NCI-H526 treated with DMSO at 0.1 percent for 48 hours (cell line): ENCODE measurements at regions not wholly inside any gene's neighbourhood (a gene's known extent, or its start where the extent isn't known, plus 50 kb on each side); places are given as distances from the start of the nearest gene placed in this dataset.

Experiments used
- DNase-seq: peaks from one replicate; lab custom pipeline; 2025; lab: John Stamatoyannopoulos, UW

DNA sequence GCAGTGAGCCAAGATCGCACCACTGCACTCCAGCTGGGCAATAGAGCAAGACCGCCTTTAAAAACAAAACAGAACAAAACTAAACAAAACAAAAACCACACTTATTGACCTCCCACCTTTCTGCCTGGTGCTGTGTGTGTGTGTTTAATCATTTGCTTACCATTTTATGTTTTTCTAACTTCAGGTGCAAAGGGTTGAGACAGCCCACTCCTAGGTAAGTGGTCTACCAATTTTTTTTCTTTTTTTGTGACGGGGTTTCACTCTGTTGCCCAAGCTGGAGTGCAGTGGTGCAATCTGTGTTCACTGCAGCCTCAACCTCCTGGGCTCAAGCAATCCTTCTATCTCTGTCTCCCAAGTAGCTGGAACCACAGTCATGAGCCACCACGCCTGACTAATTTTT is 65.8 kb downstream of the SALL1 start:
- no peak for DNase-seq

DNA sequence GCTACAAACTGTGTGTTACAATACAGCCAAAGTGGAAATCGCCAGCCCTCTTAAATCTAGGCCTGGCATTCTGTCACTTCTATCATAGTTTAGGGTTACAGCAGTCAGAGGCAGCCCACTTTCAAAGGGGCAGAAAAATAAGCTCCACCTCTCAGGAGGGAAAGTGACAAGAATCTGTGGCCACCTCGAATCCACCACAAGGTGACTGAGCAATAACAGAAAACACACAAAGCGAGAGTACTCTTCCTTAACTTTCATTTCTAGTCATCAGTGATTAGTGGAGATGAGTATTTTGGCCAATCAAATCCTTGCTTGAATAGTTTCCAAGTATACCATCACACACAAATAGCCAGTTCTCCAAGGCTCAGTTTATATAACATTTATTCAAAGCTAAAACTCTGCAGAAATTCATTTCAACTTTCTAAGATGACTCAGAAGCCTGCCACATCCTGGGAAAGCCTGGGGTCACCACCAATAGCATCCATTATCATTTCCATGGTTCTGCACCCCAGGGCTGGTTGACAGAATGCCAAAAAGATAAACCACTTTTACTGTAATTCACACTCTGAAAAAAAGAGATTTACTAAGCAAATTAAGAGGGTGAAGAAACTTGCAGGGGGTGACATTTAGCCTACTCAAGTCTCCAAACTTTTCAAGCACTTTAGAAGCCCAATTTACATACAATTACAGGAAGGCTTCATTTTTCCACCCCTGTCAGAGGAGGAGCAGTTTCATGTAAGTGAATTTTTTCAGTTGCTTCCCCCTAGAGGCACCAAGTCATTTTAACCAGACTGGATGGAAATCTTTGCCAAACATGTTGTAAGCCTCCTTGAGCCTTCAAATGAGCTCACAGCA is 66.8 kb downstream of the SALL1 start:
- no peak for DNase-seq

DNA sequence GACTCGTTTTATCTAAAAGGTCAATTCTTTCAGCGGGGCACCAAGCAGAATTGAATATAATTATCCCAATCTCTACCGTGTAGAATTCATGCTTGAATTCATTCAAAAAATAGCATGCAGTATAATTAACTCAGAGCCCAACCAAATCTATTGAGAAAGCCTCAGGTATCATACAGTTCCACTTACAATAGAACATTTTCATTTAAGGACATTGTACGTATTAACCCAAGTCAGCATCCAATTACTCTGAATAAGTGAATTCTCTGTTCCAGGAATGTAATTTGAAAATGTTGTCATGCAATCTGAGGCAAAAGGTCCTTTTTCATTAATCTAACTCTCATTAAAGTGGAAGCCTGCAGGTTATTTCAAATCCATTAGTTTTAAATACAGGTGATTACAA is 78.5 kb downstream of the SALL1 start:
- DNase-seq, result no peak

- DNase-seq, result no peak
These were observed 79.7 kb downstream of the SALL1 start for GRCh38 chr16:51071326-51071725.

DNA sequence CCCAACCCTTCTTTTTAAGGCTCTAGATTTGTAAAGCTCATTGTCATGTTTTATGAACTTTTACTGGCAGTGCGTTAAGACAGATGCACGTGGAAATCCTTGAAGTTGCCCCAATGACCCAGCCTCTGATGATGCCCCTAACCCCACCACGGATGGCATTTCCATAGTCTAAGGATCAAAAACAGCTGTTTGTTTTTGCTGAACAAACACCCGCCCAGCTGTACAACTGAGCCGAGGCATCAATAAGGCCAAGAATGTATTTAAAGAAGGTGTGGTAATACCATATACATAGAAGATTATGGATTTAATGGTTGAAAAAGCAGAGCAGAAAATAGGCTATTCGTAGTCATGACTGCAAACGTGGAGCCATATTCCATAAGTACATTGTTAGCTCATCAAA is 83.7 kb downstream of the SALL1 start:
- no peak for DNase-seq

GRCh38 chr16:51062039-51062438 is 89.0 kb downstream of the SALL1 start:
- no peak for DNase-seq

DNA sequence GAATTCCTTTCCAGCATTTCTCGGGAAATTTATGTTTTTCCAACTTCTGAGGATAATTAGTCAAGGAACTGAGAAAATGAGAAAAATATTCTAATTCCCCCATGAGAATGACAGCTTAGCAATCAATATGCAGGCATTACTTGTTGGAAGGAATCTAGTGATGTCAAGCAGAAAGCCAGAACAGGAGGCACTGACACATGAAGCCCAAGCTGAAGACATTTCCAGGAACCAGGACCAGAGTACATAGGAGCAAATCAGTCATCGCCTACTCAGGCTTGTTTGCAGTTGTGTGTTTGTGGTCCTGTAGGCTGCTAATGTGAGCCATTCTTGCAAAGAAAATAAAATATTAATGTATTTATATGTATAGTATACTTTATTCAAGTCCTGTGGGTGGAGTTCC is 89.7 kb downstream of the SALL1 start:
- DNase-seq, result no peak

DNA sequence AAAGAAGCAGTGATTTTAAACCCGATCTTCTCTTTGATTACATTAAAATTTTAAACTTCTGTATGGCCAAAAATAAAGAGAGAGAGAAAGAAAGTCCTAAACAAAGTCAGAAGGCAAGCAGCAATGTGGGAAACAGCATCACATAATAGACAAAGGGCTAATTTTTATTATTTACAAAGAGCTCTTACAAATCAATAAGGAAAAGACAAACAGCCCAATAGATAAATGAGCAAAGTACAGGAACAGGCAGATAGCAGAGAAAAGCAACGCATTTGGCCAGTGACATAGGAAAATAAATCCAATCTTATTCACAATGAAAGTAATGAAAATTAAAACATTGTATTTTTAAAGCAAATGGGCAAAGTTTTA is 93.1 kb downstream of the SALL1 start:
- no peak for DNase-seq

GRCh38 chr16:51057102-51057793 is 93.8 kb downstream of the SALL1 start:
- no peak for DNase-seq

DNA sequence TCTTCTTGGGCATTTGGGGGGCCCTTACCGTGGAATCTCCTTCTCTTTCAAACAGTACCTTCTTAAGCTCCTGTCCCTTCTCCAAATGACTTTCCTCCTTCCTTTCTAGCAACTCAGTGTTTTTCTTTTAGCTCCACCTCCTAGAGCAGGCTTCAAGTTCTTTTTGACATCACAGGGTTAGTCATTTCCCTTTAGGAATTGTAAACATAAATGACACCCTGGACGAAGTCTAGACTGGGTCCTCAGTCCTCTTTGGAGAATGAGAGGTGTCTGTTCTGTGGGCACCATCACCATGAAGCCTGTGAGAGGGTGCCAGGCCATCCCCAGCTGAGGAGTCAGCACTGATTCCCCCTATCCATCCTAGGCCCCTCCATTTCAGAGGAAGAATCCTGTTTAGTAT is 94.7 kb downstream of the SALL1 start:
- no peak for DNase-seq

DNA sequence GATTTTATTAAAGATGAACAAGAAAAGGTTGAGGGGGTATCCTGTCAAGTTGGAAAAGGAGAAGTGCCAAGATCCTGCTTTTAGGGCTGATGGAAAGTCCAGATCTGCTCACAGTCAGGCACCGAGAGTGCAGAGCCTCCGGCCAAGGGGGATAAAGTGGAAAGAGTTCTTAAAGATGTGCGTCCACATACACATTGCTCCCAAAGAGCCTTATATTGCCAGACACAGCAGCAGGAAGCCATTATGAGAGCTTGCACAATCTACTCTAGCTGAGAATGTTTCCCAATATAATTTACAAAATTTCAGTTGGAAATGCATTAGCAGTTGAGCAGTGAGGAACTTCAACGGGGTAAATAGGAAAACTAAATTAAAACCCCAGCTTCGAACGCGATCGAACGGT is 95.6 kb downstream of the SALL1 start:
- DNase-seq, result no peak

DNA sequence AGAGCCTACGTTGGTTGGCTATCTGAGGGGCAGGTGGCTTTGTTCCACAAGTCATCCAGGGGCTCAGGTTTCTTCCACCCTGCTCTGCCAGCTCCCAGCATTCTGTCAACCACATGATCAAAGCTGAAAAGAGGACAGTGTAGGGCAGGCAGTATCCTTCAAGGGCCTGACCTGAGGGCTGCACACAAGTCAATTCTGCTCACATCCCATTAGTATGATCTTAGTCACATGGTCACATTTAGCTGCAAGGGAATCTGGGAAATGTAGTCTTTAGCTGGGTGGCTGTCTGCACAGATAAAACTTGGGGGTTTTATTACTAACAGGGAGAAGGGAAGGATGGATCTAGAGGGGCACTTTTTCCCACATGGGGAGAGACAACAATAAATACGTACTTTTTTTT is 97.3 kb downstream of the SALL1 start:
- no peak for DNase-seq

DNA sequence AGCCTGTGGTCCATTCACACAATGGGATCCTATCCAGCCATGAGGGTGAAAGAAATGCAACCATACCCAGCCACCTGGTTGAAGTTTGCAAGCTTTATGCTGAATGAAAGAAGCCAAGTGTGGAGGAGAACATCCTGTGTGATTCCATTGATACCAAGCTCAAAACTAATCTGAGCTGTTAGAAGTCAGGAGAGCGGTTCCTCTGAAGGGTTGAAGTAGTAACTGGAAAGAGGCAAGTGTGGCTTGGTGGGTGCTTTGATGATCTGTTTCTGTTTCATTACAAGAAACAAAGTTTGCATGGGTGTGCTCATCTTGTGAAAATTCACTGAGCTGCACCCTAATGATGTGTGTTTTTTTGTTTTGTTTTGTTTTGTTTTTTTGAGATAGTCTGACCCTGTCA is 99.4 kb downstream of the SALL1 start:
- no peak for DNase-seq

GRCh38 chr16:51050377-51050706 is 100.7 kb downstream of the SALL1 start:
- DNase-seq, result no peak

DNA sequence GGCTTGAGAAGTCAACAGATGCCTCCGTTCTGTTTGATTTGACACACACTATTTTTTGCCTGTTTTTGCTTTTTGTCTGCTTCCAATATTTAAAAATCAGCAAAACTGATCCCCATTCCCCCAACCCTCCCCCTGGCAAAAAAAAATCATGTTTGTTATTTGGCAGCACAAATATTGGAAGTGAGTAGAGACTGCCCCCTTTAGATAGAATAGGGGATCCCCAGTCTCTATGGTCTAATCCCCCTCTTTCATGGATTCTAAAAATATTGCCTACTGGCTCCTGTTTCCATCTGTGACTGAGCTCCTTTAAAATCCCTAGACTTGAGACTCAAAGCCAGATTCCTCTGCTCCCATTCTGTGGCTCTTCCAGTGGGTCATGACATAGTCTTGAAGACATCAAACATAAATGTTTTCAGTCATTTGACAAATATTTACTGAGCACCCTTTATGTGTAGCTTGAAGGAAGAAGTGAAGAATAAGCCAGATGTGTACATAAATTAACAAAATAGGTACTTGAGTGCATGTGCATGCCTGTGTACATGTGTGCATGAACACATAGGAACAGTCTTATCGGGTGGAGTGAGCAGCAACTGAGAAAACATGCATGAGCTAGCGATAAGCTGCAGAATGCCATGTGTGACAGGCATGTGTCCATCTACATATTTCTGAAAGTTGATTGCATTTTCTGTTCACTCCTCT is 101.2 kb downstream of the SALL1 start:
- no peak for DNase-seq

DNA sequence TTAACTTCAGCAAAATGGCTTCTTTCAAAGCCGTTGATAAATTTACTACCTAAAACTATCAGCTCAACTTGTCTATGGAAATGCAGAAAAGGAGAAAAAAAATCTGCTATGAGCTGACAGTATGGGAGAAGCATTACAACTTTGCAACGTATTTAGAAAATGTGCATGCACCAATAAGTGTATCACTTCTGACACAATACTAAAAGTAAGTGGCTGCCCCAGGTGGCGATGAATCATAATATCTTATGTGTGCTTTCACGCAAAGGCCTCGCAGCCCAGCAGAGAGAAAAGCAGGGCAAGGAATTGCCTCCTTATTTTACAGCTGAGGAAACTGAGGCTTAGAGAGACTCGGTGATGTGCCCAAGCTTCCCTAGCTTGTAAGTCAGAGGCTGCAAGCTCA is 101.8 kb downstream of the SALL1 start:
- DNase-seq, result no peak

DNA sequence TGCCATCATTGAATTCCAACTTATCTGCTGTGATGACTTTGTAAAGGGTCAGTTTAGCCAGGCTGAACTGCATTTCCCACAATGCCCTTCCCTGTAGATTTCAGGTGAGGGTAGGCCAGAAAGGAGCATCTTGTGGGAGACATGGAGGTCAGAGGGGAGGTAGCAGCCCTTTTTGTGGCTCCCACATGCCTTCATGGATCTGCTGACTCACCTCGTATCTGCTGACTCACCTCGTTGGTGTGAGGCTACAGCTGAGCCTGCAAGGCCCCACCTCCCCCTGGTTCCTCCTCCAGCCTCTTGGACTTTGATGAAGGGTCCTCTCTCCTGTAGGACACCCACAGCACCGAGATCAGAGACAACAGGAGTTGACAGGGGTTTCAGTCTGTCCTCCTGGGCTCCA is 102.5 kb downstream of the SALL1 start:
- no peak for DNase-seq

DNA sequence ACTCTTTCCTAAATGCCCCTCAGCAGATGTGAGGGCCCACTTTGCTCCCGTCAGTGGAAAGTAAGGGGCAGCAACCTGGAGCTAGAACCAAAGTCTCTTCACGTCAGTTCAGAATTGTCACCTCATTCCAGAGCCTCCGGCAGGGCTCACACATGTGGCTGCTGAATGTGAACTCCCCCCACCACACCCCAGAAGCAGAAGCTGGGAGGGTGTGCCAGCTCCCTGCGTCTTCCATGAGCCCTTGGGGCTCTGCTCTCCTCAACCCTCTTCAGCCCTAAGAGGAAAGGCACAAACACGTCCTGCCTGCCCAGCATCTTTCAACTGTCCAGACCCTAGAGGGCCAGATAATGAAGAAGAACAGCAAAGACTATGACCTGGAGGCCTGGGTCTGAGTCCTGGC is 105.3 kb downstream of the SALL1 start:
- no peak for DNase-seq

- DNase-seq, result no peak
These were observed 105.9 kb downstream of the SALL1 start for GRCh38 chr16:51045186-51045585.

GRCh38 chr16:51041546-51041945 is 109.5 kb downstream of the SALL1 start:
- DNase-seq, result no peak

GRCh38 chr16:51040637-51041036 is 110.4 kb downstream of the SALL1 start:
- no peak for DNase-seq

- DNase-seq, result no peak
These were observed 111.3 kb downstream of the SALL1 start for GRCh38 chr16:51039638-51040331.

DNA sequence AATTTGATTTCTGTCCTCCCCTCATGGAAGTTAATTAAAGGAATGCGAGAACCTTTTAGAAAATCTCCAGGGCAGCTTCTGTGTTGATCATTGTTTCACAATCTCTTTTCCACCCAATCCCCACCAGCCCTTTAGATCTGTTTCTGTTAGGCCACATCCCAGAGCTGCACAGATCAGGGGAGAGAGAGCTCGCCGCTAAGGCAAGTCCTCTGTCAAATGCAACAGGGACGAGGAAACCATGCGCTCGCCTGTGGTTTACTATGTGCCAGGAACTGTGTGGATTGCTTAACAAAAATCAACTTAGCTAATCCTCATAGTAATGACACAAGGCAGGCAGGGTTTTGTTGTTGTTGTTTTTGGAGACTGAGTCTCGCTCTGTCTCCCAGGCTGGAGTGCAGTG is 115.4 kb downstream of the SALL1 start:
- DNase-seq, result no peak
